G401 (cell line): ENCODE measurements at regions not wholly inside any gene's neighbourhood (a gene's known extent, or its start where the extent isn't known, plus 50 kb on each side); places are given as distances from the start of the nearest gene placed in this dataset.

Experiments
- DNase-seq: peaks from one replicate; pipeline ENCODE4 v3.0.0-alpha.2; 2015; ENCODE audit warnings: low spot score
- in situ Hi-C: cut with HindIII; loops from 2 replicates; pipeline ENCODE4 v1.10.0; 2016; ENCODE audit warnings: low sequenced_read_pairs, mixed read lengths

GRCh38 chr6:164184410-164184809 lies 769.9 kb downstream of the QKI start:
- DNase-seq = peak; percentile 43
- in situ Hi-C loops = no loop called here

DNA sequence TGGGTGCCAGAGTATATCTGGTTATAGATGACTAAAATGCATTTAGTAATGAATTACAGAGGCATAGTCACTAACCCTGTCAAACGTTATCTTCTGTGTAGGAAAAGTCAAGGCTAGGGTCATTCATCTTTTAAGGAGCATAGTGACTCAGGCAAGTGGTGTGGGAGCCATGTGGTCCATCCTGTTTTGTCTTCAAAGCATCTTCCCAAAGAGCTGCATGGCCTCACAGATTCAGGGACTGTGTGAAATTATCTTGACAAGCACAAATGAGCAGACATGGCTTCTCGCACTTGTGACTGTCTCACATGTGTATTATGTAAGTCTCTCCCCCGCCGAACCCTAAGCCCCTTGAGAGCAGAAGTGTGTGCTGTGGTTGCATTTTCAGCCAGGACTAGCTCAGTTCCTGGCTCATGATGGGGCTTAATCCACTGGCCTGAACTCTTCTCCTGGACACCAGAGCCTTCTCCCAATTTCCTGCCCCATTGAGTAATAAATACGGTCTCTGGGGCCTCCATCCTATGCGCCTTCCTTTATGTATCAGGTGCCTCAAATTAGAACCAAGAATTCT lies 769.1 kb downstream of the QKI start:
- no peak for DNase-seq
- in situ Hi-C loops = no loop called here

DNA sequence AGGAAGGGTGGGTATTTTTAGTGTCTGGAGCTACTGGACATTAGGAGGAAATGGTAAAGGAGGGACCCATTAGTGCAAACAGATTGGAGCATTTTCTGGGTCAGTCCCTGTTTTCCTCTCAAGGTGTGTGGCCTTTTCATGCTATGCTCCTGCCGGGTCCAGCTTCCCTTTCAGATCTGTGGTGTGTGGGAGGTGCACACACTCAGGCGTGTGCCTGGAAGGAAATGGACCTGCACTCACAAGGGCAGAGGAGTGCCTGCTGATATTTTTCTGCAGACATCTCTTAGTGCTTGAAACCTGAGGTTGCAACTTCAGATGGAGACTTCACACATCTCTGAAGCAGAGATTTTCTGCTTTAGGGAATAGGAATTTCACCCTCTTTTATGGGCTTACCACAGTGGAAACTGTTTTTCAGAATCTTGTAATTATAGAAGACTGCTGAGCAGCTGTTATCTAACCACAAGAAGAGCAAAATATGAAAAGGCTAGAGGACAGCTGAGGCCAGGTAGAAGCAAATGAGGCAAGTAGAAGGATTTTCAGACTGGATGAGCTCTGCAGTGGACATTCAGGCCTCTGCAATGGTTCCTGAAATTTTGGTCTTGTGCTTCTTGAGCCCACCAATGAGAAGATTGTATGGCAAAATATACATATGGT lies 764.3 kb downstream of the QKI start:
- no peak for DNase-seq
- in situ Hi-C loops = no loop called here

DNA sequence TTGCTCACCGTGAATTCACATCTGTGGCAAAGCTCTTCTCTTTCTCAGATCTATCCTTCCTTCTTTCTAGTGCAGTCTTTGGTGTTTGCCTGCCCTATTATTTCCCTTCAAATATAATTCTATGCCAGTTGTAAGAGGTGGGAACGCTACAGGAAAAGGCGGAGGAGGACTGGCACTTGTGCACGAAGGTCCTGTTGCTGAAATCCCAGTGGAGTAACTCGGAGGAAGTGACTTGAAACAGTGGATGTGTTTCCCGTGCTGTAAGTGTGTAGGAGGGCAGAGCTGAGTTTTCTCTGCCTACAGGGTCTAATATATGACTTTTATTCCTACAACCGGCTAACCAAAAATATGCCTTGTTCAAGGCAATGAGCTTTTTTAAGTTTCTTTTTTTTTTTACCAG lies 754.8 kb downstream of the QKI start:
- in situ Hi-C loops = no loop called here
- no peak for DNase-seq

DNA sequence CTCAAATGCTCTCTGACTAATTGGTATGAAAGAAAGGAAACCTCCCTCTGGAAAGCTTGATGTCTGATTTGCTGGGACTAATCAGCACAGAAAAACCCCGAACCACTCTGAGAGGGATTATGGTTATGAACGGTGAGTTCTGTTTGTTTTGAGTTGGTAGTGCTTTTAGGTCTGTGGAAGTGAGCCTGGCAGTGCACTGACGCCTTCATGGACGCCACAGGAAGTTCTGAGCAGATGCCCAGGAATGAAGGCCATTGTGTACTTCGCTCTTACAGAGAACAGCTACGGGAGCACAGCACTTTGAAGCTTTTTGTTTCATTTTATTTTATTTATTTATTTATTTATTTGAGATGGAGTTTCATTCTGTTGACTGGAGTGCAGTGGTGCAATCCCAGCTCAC lies 754.1 kb downstream of the QKI start:
- no peak for DNase-seq
- in situ Hi-C loops = no loop called here

GRCh38 chr6:164167873-164168405 lies 753.4 kb downstream of the QKI start:
- in situ Hi-C loops = no loop called here
- no peak for DNase-seq

DNA sequence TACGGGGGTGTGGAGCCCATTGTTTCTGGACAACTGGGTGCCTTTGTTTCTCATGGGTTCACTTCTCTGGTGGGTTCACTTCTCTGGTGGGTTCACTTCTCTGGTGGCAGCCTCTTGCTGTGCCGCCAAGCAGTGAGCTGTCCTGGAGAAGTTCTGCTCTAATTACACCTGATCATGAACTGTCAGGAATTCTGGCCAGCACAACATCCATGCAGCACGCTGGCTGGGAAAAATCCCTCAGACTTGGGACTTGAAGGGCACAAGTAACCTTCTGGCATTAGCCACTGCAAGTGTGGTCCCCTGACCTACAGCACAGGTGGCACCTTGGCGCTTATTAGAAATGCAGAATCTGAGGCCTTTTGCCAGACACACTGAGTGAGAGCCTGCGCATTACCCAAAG lies 752.5 kb downstream of the QKI start:
- DNase-seq = no peak
- in situ Hi-C loops = no loop called here

GRCh38 chr6:164166515-164166914 lies 752.0 kb downstream of the QKI start:
- in situ Hi-C loops = no loop called here
- DNase-seq = no peak

GRCh38 chr6:164164876-164165275 lies 750.4 kb downstream of the QKI start:
- in situ Hi-C loops = no loop called here
- no peak for DNase-seq

DNA sequence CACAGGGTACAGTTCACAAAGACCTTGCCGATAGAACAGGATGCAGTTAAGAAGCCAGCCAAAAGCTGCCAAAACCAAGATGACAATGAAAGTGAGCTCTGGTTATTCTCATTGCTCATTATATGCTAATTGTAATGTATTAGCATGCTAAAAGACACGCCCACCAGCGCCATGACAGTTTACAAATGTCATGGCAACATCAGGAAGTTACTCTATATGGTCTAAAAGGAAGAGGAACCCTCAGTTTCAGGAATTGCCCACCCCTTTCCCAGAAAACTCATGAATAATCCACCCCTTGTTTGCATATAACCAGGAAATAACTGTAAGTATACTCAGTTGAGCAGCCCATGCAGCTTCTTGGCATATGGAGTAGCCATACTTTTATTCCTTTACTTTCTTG lies 748.7 kb downstream of the QKI start:
- in situ Hi-C loops = no loop called here
- DNase-seq = no peak

GRCh38 chr6:164159061-164159460 lies 744.5 kb downstream of the QKI start:
- no peak for DNase-seq
- in situ Hi-C loops = no loop called here

GRCh38 chr6:164154588-164154987 lies 740.1 kb downstream of the QKI start:
- in situ Hi-C loops = no loop called here
- DNase-seq = no peak

DNA sequence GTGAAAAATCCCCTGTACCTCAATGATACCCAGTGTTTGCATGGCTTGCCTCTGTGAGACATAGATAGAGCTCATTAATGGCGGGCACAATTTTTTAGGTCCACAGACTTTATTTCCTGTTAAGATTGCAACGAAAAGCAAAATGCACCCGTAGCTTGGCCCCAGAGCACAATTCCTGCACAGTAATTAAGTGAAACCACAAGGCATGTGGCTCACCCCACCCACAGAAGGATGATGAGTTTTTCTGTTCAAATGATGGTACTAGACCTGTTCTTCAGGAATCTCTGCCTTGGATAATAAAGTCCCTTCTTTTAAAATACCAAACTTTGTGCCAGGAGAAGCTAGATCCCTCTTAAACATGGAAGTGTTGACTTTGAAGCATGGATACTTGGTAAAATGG lies 738.1 kb downstream of the QKI start:
- in situ Hi-C loops = no loop called here
- no peak for DNase-seq

- DNase-seq = peak; percentile 41
- in situ Hi-C loops = no loop called here
Measured at GRCh38 chr6:164151161-164152120, 736.9 kb downstream of the QKI start.

- no peak for DNase-seq
- in situ Hi-C loops = no loop called here
Measured at GRCh38 chr6:164150232-164150631, 735.7 kb downstream of the QKI start.

- in situ Hi-C loops = no loop called here
- no peak for DNase-seq
Measured at GRCh38 chr6:164148788-164149187, 734.3 kb downstream of the QKI start.

DNA sequence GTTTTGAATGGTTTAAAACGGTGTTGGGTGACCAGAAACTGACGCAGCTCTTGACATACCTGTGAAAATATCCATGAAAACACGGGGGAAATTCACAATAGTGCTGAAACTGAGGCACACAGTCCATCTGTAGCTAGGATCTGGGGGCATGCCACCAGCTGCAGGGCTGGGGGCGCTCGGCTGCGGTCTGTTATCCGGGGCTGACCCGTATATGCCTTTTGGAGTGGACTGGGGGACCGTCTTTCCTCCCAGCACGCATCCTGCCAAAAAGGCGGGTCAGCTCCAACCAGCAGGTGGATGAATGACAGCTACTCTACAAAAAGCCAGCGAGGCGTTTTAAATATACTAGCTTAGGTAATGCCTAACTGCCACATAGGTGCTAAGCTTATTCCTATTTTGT lies 729.8 kb downstream of the QKI start:
- DNase-seq = no peak
- in situ Hi-C loops = no loop called here

DNA sequence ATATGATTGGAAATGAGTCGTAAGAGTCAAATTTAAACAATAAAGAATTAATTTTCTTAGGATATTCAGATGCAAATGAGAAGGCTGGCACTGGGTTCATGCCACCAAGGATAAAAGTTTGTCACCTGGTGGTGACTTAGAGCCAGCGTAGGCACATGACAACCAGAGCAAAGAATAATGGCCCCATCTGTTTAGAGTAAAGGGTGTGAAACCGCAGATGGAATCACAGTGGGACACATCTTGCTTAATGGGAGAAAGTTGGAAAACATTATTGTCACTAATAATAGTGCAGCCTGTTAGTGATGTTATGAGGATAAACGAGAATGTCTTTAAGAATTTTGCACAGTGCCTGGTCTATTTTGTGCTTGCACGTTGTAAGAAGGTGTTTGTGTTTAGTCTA lies 727.8 kb downstream of the QKI start:
- DNase-seq = peak; percentile 67
- in situ Hi-C loops = no loop called here

DNA sequence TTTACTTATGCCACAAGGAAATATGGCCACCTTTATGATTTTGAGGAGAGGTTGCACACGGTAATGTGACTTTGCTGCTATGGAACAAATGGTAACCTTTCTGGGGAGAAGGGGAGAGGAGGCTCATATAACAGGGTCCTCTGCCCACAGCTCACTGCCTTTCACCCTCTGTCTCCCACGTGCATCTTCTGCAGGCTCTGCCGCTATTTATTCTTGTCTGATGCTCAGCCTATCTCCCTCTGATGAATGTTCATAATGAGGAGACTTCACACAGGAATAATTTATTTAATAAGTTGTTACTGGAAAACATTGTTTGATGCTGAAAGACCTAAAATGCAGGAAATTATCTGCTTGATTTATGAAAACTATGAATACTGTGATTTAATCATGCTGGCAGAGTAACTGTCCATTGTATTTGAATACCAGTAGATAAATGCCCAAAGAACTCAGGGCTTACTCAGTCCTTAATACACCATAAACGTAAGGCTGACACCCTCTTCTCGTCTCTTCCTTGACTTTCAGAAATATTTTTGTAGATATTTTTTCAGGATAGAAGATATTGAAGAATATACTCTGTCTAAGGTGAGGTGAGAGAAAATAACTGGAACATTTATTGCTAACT lies 721.1 kb downstream of the QKI start:
- in situ Hi-C loops = no loop called here
- no peak for DNase-seq

DNA sequence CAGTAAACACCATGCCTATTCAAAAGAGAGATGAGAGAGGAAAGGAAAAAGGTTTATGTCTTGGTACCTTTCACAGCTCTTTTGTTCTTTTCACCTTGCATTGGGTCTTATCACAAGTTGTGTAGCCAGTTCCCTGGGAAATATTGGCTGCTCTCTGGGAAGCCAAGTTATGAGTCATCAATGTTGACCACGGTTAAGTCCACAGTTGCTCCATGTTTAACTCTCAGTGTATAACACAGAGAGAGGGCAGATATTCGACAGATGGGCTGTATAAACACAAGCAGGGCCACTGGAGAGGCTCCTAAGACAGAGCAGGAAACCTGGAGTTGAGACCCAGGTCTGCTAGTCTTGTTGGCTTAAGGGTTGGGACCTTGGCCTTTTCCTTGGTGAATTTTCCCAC lies 718.6 kb downstream of the QKI start:
- in situ Hi-C loops = no loop called here
- DNase-seq = no peak
